Activated CD4-positive, CD25-positive, alpha-beta regulatory T cell (primary cell): ENCODE measurements at regions not wholly inside any gene's neighbourhood (a gene's known extent, or its start where the extent isn't known, plus 50 kb on each side); places are given as distances from the start of the nearest gene placed in this dataset.
"Not testable (repeated sequence)": the region's sequence is repeated elsewhere in the genome, so short reads cannot be mapped to it uniquely, and the experiment has no call there.

Experiments used
- DNase-seq, 4 experiments: peaks; one replicate each; lab custom pipeline; 2025; lab: John Stamatoyannopoulos, UW

GRCh38 chr4:188665491-188666457, 526.5 kb downstream of the TRIML1 start:
- no peak for DNase-seq

DNA sequence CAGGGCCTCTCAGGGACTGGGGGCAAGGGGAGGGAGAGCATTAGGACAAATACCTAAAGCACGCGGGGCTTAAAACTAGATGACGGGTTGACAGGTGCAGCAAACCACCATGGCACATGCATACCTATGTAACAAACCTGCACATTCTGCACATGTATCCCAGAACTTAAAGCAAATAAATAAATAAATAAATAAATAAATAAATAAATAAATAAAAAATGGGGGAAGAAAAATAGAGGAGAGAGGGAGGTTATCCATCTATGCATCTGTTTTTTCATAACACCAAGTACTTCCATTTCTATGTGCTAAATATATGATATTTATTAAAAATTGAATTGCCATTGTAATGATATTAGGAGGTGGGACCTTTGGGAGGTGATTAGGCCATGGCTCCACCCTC, 539.5 kb downstream of the TRIML1 start:
- DNase-seq: not testable (repeated sequence)

- no peak for DNase-seq
Measured at GRCh38 chr4:188680004-188680666, 540.9 kb downstream of the TRIML1 start.

DNA sequence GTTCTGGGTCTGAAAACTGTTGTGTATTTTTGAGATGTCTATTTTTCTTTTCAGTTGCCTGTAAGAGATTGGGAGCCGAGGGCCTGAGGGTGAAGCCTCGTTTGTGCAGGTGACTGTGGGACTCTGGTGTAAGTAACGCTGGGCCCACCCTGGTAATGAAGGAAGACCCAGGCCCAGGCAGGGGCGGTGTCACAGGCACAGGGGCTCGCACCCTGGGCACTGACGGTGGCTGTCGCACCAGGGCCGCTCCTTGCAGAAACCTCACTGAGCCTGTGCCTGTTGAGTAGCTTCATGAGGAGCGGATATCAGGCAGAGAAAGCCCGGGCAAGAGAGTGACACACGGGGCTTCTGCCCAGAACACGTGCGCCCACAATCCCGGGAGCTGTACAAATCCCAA, 541.4 kb downstream of the TRIML1 start:
- no peak for DNase-seq

DNA sequence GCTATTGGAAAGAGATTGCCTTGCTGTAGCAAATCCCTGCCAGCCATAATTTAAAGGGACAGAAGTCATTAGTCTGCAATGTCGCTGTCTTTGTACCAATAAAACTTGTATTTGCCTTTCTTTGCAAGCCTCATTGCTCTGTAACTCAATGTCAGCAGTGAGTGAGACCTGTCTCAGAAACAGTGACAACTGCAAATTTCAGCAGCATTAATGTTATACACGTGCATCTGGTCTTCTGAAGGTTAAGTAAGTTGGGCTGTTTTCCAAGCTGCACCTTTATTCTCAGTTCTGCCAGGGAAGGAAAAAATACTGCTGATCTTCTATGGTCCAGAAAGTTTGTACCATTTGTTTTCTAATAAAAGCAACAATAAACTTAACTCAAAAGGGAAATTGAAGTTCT, 543.1 kb downstream of the TRIML1 start:
- no peak for DNase-seq

DNA sequence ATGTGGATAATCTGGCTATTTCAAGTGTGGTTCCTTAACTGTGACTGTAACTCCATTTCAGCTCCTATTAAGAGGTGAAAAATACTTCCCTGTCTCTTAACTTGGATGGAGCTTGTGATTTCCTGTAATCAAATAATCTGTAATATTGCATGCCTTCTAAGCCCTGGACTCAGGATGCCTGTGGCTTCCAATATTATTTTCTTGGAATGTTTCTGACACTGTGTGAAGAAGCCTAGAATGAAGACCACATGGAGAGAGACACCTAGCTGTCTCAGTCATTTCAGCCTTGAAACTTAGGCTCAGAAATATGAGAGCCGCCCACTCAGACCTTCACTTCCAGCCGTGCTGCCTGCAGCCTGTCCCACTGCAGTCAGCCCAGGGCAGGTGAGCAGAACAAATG, 544.3 kb downstream of the TRIML1 start:
- no peak for DNase-seq

DNA sequence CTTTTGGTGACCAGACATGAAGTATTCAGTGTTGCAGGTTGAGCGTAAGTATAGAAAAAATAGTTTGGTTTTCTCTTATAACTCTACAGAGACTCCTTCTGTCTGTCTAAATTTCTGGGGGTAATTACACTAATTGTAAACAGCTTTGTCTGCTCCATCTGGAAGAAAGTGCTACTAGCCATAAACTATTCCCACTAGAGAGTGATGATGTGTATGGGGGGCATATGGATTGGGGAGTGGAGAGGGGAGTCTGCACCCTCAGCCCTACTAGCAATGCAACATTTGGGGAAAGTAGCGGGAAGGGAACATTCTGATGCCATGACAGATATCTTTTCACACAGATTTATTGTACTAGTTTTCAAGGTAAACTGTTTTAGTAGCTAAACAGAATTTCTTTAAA, 549.7 kb downstream of the TRIML1 start:
- DNase-seq: no peak

- DNase-seq: no peak
Measured at GRCh38 chr4:188691811-188692210, 552.6 kb downstream of the TRIML1 start.

DNA sequence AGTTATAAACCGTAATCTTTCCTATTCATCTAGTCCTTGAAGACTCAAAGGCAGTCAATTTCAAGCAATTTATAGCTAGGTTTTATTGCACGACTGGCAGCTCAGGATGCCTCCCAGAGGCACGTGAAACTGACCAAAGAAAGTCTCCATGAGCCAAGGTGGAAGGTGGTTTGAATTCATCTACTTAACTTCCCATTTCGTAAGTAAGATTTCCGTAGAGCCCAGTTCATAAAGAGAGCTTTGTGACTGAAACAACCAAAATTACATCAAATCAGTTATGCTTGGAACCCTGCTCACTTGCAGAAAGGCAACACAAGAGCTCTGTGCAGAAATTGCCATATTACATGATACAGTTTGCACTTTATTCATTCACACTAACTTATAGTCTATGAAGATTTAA, 556.0 kb downstream of the TRIML1 start:
- no peak for DNase-seq

DNA sequence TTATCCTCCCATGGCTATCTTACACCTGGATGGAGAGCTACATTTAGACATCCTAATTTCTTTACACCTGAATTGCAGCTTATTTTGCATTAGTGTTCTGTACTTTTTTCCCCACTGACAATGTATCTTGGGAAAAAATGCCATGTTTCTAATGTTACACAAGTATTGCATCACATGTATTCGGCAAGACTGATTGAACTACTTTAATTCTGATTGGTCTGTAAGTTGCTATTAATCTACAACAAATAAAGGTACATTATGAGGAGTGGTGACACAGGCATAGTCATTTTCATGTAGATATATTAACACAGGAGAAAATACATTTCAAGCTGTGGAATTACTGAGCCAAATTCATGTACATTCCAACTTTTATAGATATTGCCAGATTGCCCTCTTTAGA, 558.0 kb downstream of the TRIML1 start:
- no peak for DNase-seq

GRCh38 chr4:188701952-188702351, 562.7 kb downstream of the TRIML1 start:
- DNase-seq: no peak

GRCh38 chr4:188704288-188704687, 565.0 kb downstream of the TRIML1 start:
- no peak for DNase-seq

- DNase-seq: no peak
Measured at GRCh38 chr4:188707036-188707435, 567.8 kb downstream of the TRIML1 start.

GRCh38 chr4:188714501-188714900, 575.3 kb downstream of the TRIML1 start:
- no peak for DNase-seq

GRCh38 chr4:188714907-188715306, 575.7 kb downstream of the TRIML1 start:
- DNase-seq: no peak

DNA sequence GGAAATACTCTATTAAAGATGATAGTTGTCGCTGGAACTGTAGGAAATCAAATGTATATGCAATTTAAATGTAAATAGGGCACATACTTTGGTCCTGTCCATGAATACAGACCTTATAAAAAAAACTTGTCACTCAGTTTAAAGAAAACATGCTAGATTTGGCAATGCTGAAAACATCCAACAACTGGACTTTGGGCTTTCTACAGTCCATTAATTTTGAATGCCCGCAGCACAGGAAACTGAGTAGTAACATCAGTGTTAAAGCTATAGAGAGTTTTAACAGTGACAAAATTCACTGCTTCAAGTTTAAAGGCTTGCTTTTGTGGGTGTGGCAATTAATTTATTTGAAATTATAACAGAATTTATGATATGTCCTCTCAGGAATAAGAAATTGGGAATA, 578.4 kb downstream of the TRIML1 start:
- DNase-seq: no peak

DNA sequence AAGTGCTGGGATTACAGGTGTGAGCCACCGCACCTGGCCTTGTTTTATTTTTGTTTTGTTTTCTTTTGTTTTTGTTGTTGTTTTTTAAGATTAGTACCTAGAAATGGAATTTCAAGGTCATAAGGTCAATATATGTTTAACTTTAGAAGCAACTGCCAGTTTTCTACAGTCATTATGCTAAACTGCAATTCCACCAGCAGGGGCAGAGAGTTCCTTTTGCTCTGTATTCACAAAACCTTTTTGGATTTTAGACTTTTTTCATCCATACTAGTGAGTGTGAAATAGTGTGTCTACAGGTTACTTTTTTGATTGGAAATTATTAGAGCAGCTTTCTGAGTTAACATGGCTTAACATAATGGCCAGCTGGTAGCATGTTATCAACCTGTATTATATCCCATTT, 580.6 kb downstream of the TRIML1 start:
- DNase-seq: no peak

DNA sequence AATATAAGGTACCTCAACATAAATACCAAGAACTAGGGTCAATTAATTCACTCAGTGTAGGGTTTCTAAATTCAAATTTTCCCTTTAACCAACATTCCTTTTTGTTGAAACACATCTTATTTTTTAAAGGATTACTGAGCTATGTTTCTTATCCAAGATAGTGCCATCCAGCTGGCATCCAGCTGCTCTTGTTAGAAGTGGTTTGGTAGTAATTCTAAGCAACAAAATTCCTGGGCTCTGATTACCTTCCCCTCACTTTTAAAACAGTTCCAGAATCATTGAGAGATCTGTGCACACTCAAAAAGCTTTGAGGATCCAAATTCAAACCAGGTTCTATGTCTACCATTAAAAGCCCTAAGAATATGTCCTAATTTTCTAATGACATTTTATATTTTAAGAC, 583.7 kb downstream of the TRIML1 start:
- no peak for DNase-seq

GRCh38 chr4:188727746-188728145, 588.5 kb downstream of the TRIML1 start:
- no peak for DNase-seq

DNA sequence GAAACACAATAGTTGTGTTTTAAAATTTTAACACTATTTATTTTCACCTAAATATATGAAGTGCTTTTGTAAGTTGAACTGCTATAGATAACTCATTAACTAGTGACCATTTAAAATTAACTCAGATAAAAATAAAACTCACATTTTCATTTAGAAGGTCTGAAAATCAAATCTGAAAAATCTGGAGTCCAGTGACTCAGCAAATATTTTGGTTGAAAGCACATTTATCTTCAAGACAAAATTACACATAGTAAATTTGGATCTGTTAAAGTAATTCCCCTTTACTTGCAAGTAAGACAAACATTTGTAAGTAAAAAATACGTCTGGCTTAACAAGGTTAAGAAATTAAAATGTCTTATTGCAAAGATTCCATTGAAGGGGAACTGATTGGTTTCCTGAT, 589.1 kb downstream of the TRIML1 start:
- DNase-seq: no peak

DNA sequence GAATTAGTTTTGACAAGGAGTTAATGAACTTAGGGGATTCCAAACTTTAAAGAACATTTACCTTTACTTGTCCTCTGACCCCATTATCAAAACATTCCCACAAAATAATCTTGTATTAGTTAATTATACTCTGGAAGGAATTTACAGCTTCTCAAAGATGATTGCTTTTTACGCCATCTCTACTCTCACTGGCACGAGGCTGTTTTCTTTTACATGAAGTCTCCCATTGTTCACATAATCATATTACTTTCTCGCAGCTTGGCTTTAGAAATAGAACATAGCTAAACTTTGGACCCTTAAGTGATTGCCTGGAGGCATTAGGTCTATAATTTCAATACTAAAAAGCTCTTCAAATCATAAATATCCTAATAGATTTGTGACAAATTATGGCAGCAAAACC, 592.9 kb downstream of the TRIML1 start:
- no peak for DNase-seq

DNA sequence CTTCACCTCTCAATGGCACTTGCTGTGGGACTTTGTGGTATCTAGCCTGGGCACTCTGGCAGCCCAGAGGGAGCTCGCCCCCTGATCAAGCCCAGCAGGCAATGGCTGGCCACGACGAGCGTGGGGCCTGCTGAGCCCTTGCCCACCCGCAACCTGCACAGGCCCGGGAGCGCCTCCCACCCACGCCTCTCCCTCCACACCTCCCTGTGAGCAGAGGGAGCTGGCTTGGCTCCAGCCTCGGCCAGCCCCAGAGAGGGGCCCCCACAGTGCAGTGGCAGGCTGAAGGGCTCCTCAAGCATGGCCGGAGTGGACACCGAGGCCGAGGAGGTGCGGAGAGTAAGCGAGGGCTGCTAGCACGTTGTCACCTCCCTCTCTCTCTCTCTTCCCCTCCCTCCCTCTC, 595.8 kb downstream of the TRIML1 start:
- DNase-seq: no peak

DNA sequence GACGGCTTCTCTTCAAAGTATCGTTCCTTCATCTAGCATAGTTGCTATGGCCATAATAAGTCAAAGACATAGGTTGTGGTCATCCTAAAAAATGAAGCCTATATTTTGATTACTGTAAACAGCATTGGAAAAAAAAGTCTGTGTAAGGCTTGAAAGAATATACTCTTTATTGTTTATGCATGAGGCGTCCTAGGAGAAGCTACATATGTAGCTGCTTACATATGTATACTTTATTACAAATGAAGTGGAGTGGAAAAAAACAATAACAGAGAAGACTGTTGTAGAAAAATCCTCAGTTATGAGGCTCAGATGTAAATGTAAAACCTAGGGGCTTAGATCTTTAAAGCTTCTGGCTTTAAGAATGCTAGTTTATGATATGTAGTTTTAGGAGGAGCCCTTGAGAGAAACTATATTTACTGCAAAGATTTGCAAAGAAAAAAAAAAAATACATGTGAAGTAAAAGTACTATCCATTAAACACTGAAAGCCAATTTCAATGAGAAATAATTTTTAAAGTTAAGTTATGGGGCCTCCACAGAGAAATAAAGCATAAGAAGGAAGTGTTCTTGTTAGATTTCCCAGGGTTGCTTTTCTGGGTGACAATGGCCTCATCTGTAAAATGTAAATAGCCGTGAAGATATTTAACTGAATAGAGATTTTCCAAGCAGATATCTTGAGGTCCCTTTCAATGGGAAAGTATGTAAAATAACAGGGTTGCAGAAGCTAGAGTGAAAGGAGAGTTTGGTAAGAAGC, 598.2 kb downstream of the TRIML1 start:
- no peak for DNase-seq
